Osteoblast (primary cell): ENCODE measurements at regions not wholly inside any gene's neighbourhood (a gene's known extent, or its start where the extent isn't known, plus 50 kb on each side); places are given as distances from the start of the nearest gene placed in this dataset.

Source experiments
- DNase-seq: peaks from one replicate; pipeline ENCODE4 v3.0.0; 2011; ENCODE audit warnings: low spot score, mixed read lengths; ENCODE audit not compliant: insufficient read length; ENCODE audit errors: missing footprints
- H2AFZ ChIP-seq: 2 replicates; pipeline ENCODE4 v1.6.0; 2011; ENCODE audit warnings: mild to moderate bottlenecking, low read length
- H3K27ac ChIP-seq: 2 replicates; pipeline ENCODE4 v1.5.1; 2011; ENCODE audit warnings: mild to moderate bottlenecking, low read depth, low read length, moderate library complexity
- H3K27me3 ChIP-seq: 2 replicates; pipeline ENCODE4 v1.6.0; 2012; ENCODE audit warnings: mild to moderate bottlenecking, control low read depth, inconsistent platforms, low read length, moderate library complexity; ENCODE audit not compliant: insufficient read depth
- H3K36me3 ChIP-seq: 2 replicates; pipeline ENCODE4 v1.5.1; 2011; ENCODE audit warnings: mild to moderate bottlenecking, low read length, control low read depth, moderate library complexity; ENCODE audit not compliant: insufficient read depth
- H3K4me1 ChIP-seq: 2 replicates; pipeline ENCODE4 v1.5.1; 2011; ENCODE audit warnings: mild to moderate bottlenecking, low read length, control low read depth, moderate library complexity; ENCODE audit not compliant: insufficient read depth
- H3K4me2 ChIP-seq: 2 replicates; pipeline ENCODE4 v1.6.0; 2011; ENCODE audit warnings: mild to moderate bottlenecking, low read length; ENCODE audit not compliant: insufficient read depth
- H3K4me3 ChIP-seq: fragments of 200-600 bp; sonication (generic); 3 replicates; pipeline ENCODE4 v1.5.1; 2012; ENCODE audit warnings: mild to moderate bottlenecking, low read length, inconsistent platforms; ENCODE audit not compliant: insufficient read depth
- H3K79me2 ChIP-seq: 2 replicates; pipeline ENCODE4 v1.6.0; 2012; ENCODE audit warnings: mild to moderate bottlenecking, low read length, control low read depth, inconsistent platforms; ENCODE audit not compliant: insufficient read depth
- H3K9me3 ChIP-seq: 2 replicates; pipeline ENCODE4 v1.5.1; 2011; ENCODE audit warnings: low read depth, low read length, control low read depth
- H4K20me1 ChIP-seq: 2 replicates; pipeline ENCODE4 v1.6.0; 2012; ENCODE audit warnings: mild to moderate bottlenecking, low read length, control low read depth; ENCODE audit not compliant: insufficient read depth
- CTCF ChIP-seq: IDR thresholded peaks from 2 replicates; pipeline ENCODE4 v1.5.1; 2011; ENCODE audit warnings: mild to moderate bottlenecking, low read depth, low read length, moderate library complexity; ENCODE audit errors: extremely low read depth

DNA sequence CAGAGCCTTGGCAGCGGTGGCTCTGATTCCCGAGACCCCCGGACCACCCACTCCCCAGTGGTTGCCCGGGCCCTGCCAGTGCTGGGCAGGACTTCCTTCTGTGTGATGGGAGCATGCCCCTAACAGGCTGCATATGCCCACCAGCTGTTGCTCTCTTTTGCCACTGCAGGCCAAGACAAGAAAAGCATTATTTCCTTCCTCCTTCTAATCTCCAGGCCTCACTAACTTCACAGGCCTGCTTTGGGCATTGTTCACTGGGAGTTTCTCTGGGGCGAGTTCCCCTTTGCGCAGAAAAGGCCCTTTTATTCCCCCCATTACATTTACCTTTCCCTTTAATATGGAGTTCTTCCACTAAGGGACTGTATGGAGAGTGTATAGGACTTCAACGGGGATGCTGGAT is 249.1 kb upstream of the SIX2 start:
- no peak for DNase-seq

GRCh38 chr2:45257820-45258219 is 248.6 kb upstream of the SIX2 start:
- Histone ChIP-seq H3K4me1 (no peaks in the 10 kb centered on the region), H2AFZ (no peak overlapping the region)

More for the DNA sequence above, 249.1 kb upstream of the SIX2 start:
- Histone ChIP-seq H2AFZ (no peak overlapping the region), H4K20me1 (no peaks in the 10 kb centered on the region), H3K27me3 (no peaks in the 10 kb centered on the region), H3K4me2 (no peak overlapping the region), H3K9me3 (no peaks in the 10 kb centered on the region), H3K36me3 (no peaks in the 10 kb centered on the region), H3K79me2 (no peaks in the 10 kb centered on the region), H3K4me3 (no peak overlapping the region), H3K27ac (no peak overlapping the region), H3K4me1 (no peaks in the 10 kb centered on the region)
- TF ChIP-seq CTCF = no peak

DNA sequence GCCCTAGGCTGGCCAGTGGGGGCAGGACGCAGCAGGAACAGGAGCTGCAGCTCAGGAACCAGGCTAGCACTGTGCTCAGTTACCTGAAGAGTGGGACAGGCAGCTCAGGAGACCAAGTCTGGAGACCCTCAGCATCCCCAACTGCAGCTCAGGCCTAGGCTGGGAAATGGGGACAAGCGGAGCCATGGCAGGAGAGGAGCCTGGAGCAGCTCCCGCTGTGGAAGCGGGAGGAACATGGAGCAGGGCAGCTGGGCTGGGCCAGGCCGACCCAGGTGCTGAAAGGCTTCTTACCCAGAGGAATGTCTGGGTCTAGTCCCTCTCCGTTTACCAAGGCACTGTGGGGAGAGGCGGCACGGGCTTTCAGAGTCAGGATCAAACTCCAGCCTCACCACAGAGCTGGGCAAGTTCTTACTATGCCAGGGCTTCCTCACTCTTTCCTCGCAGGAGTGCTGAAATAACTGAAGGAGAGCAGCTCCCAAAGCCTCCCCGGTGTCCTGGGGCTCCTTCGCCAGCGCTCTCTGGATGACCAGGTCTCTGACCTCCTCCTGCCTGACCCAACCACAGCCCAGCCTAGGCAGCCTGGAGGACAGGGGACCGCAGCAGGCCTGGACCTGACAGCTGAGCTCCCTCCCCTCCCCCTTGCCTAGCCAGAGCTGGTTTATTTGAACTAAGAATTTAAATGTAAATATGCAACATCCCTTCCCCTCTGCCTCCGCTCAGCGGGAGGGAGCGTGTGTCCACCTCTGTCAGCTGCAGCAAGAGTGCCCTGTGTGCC is 247.8 kb upstream of the SIX2 start:
- Histone ChIP-seq H3K27ac (no peak overlapping the region), H3K79me2 (no peaks in the 10 kb centered on the region), H4K20me1 (no peaks in the 10 kb centered on the region), H3K4me2 (no peak overlapping the region), H2AFZ (no peak overlapping the region), H3K36me3 (no peaks in the 10 kb centered on the region), H3K27me3 (no peaks in the 10 kb centered on the region), H3K4me1 (no peaks in the 10 kb centered on the region), H3K4me3 (no peak overlapping the region), H3K9me3 (no peaks in the 10 kb centered on the region)
- no peak for DNase-seq
- TF ChIP-seq CTCF = no peak

More at GRCh38 chr2:45257820-45258219, 248.6 kb upstream of the SIX2 start:
- Histone ChIP-seq H3K9me3 (no peaks in the 10 kb centered on the region), H3K27me3 (no peaks in the 10 kb centered on the region), H3K4me3 (no peak overlapping the region), H3K79me2 (no peaks in the 10 kb centered on the region), H4K20me1 (no peaks in the 10 kb centered on the region), H3K36me3 (no peaks in the 10 kb centered on the region), H3K27ac (no peak overlapping the region), H3K4me2 (no peak overlapping the region)
- DNase-seq = no peak
- TF ChIP-seq CTCF = no peak

DNA sequence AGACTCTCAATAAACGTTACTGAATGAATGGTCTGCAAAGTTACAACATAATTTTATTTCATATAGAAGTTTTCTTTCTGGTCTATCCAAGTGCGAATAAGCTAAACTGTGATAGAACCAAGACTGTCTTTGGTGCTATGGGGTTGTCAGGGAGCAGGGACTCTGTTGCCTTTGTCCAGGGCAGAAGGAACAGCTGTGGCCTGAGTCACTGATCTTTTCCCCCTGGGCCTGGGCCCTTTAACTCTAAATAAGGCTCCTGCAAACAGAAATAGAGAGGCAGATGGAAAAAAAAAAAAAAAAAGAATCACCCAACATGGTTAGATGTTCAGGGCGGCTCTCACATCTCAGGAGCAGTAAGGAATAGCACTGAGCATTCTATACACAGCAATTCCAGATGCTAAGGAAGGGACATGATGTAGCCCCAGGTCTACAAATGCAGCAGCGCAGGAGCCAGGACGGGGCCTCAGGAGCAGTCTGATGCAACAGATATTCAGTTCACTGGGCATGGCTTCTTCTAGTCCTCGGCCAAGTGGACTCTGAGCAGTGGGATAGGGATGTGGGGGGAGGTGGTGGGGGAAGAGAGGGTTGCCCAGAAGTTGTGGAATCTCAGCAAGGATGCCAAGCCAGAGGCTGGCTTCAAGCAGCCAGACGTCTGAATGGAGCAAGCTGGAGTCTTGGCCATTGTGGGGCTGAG is 247.1 kb upstream of the SIX2 start:
- H3K4me3 ChIP-seq = no peak overlapping the region
- no peak for TF ChIP-seq CTCF
- H3K4me1 ChIP-seq = no peaks in the 10 kb centered on the region
- DNase-seq = peak; percentile 69
- H3K4me2 ChIP-seq = no peak overlapping the region
- H4K20me1 ChIP-seq = no peaks in the 10 kb centered on the region
- H3K27ac ChIP-seq = no peak overlapping the region
- no peak overlapping the region for H2AFZ ChIP-seq
- H3K79me2 ChIP-seq = no peaks in the 10 kb centered on the region
- H3K9me3 ChIP-seq = no peaks in the 10 kb centered on the region
- H3K36me3 ChIP-seq = no peaks in the 10 kb centered on the region
- H3K27me3 ChIP-seq = no peaks in the 10 kb centered on the region
